ENCODE measurements at regions not wholly inside any gene's neighbourhood (a gene's known extent, or its start where the extent isn't known, plus 50 kb on each side); places are given as distances from the start of the nearest gene placed in this dataset.

- Histone ChIP-seq H3K27me3 (no peaks in the 10 kb centered on the region), H3K9me3 (no peaks in the 10 kb centered on the region), H3K4me1 (no peaks in the 10 kb centered on the region), H3K4me3 (no peak overlapping the region), H3K36me3 (no peaks in the 10 kb centered on the region), H3K27ac (no peak overlapping the region), H3K9ac (ENCODE audit: low read depth in 2 of 2, low read length in 2 of 2) (no peak overlapping the region)
- TF ChIP-seq CTCF (IDR thresholded peaks at IDR 0.05) = no peak
- no peak for DNase-seq
- intact Hi-C loops (cut with DNase I) = no loop called here
Measured at GRCh38 chr1:199472018-199472417, 555.5 kb upstream of the NR5A2 start.

- TF ChIP-seq CTCF (IDR thresholded peaks at IDR 0.05) = no peak
- DNase-seq = no peak
- no peaks in the 10 kb centered on the region for H3K9me3 ChIP-seq
- H3K9ac ChIP-seq (ENCODE audit: low read depth in 2 of 2, low read length in 2 of 2) = no peak overlapping the region
- intact Hi-C loops (cut with DNase I) = no loop called here
- no peak overlapping the region for H3K4me3 ChIP-seq
- no peaks in the 10 kb centered on the region for H3K27me3 ChIP-seq
- H3K27ac ChIP-seq = no peak overlapping the region
- H3K4me1 ChIP-seq = no peaks in the 10 kb centered on the region
- H3K36me3 ChIP-seq = no peaks in the 10 kb centered on the region
Measured at GRCh38 chr1:199472978-199473377, 554.5 kb upstream of the NR5A2 start.

- DNase-seq = no peak
- no peak for TF ChIP-seq CTCF (IDR thresholded peaks at IDR 0.05)
- Histone ChIP-seq H3K27me3 (no peaks in the 10 kb centered on the region), H3K9ac (ENCODE audit: low read depth in 2 of 2, low read length in 2 of 2) (no peak overlapping the region), H3K4me3 (no peak overlapping the region), H3K9me3 (no peaks in the 10 kb centered on the region), H3K4me1 (no peaks in the 10 kb centered on the region), H3K27ac (no peak overlapping the region), H3K36me3 (no peaks in the 10 kb centered on the region)
- intact Hi-C loops (cut with DNase I) = no loop called here
Measured at GRCh38 chr1:199474738-199475137, 552.8 kb upstream of the NR5A2 start.

GRCh38 chr1:199482426-199482825 is 545.1 kb upstream of the NR5A2 start:
- H3K4me3 ChIP-seq = no peak overlapping the region
- H3K27me3 ChIP-seq = no peaks in the 10 kb centered on the region
- no peak overlapping the region for H3K9ac ChIP-seq (ENCODE audit: low read depth in 2 of 2, low read length in 2 of 2)
- H3K36me3 ChIP-seq = no peaks in the 10 kb centered on the region
- no peak for DNase-seq
- H3K4me1 ChIP-seq = no peaks in the 10 kb centered on the region
- H3K9me3 ChIP-seq = no peaks in the 10 kb centered on the region
- no peak overlapping the region for H3K27ac ChIP-seq
- intact Hi-C loops (cut with DNase I) = no loop called here
- no peak for TF ChIP-seq CTCF (IDR thresholded peaks at IDR 0.05)

GRCh38 chr1:199489594-199489993 is 537.9 kb upstream of the NR5A2 start:
- intact Hi-C loops (cut with DNase I) = no loop called here
- Histone ChIP-seq H3K4me1 (no peaks in the 10 kb centered on the region), H3K27me3 (no peaks in the 10 kb centered on the region), H3K4me3 (no peak overlapping the region), H3K36me3 (no peaks in the 10 kb centered on the region), H3K27ac (no peak overlapping the region), H3K9me3 (no peaks in the 10 kb centered on the region), H3K9ac (ENCODE audit: low read depth in 2 of 2, low read length in 2 of 2) (no peak overlapping the region)
- DNase-seq = no peak
- TF ChIP-seq CTCF (IDR thresholded peaks at IDR 0.05) = no peak

Data from colonic mucosa (tissue), 4 donors.